GM06990 (cell line): ENCODE measurements at regions not wholly inside any gene's neighbourhood (a gene's known extent, or its start where the extent isn't known, plus 50 kb on each side); places are given as distances from the start of the nearest gene placed in this dataset.

Experiments
- DNase-seq: peaks from one replicate; pipeline ENCODE4 v3.0.0-alpha.2; 2011; ENCODE audit not compliant: insufficient read length; ENCODE audit errors: extremely low read depth
- H3K27me3 ChIP-seq: replicated peaks from 2 replicates; pipeline ENCODE4 v1.6.0; 2011; ENCODE audit warnings: low read length; ENCODE audit not compliant: control insufficient read depth, insufficient read depth
- H3K36me3 ChIP-seq: 2 replicates; pipeline ENCODE4 v1.5.1; 2011; ENCODE audit warnings: low read length; ENCODE audit not compliant: control insufficient read depth, insufficient read depth
- H3K4me3 ChIP-seq: replicated peaks from 2 replicates; pipeline ENCODE4 v1.5.1; 2011; ENCODE audit warnings: low read depth, mild to moderate bottlenecking, control low read depth, low read length
- CTCF ChIP-seq: IDR thresholded peaks from 2 replicates; pipeline ENCODE4 v1.5.1; 2011; ENCODE audit warnings: low read length, control low read depth, mild to moderate bottlenecking, inconsistent platforms; ENCODE audit not compliant: insufficient read depth, poor library complexity, severe bottlenecking

- Histone ChIP-seq H3K36me3 (no peaks in the 10 kb centered on the region), H3K27me3 (no peaks in the 10 kb centered on the region), H3K4me3 (no peak overlapping the region)
- no peak for TF ChIP-seq CTCF
- no peak for DNase-seq
Measured at GRCh38 chr1:78358165-78358564, 132.6 kb upstream of the PTGFR start.

- TF ChIP-seq CTCF = no peak
- no peak for DNase-seq
Measured at GRCh38 chr1:78359666-78360065, 131.1 kb upstream of the PTGFR start.

GRCh38 chr1:78360584-78360983, 130.2 kb upstream of the PTGFR start:
- no peak for TF ChIP-seq CTCF

More at GRCh38 chr1:78359666-78360065, 131.1 kb upstream of the PTGFR start:
- Histone ChIP-seq H3K36me3 (no peaks in the 10 kb centered on the region), H3K4me3 (no peak overlapping the region), H3K27me3 (no peaks in the 10 kb centered on the region)

GRCh38 chr1:78367700-78368099, 123.1 kb upstream of the PTGFR start:
- Histone ChIP-seq H3K27me3 (no peaks in the 10 kb centered on the region), H3K4me3 (no peak overlapping the region), H3K36me3 (no peaks in the 10 kb centered on the region)
- TF ChIP-seq CTCF = no peak
- no peak for DNase-seq

More at GRCh38 chr1:78360584-78360983, 130.2 kb upstream of the PTGFR start:
- no peak for DNase-seq
- no peaks in the 10 kb centered on the region for H3K36me3 ChIP-seq
- no peak overlapping the region for H3K4me3 ChIP-seq
- H3K27me3 ChIP-seq = no peaks in the 10 kb centered on the region

- DNase-seq = no peak
- TF ChIP-seq CTCF = no peak
- Histone ChIP-seq H3K4me3 (no peak overlapping the region), H3K27me3 (no peaks in the 10 kb centered on the region), H3K36me3 (no peaks in the 10 kb centered on the region)
Measured at GRCh38 chr1:78369546-78369945, 121.2 kb upstream of the PTGFR start.

- Histone ChIP-seq H3K36me3 (no peaks in the 10 kb centered on the region), H3K4me3 (no peak overlapping the region), H3K27me3 (no peaks in the 10 kb centered on the region)
- DNase-seq = no peak
- TF ChIP-seq CTCF = no peak
Measured at GRCh38 chr1:78370356-78370755, 120.4 kb upstream of the PTGFR start.
